HG03469 (cell line): ENCODE measurements at regions not wholly inside any gene's neighbourhood (a gene's known extent, or its start where the extent isn't known, plus 50 kb on each side); places are given as distances from the start of the nearest gene placed in this dataset.

ENCODE experiments used
- ATAC-seq: cut with Tn5 transposase; IDR thresholded peaks from one replicate; pipeline ENCODE4 v1.9.1; 2021; ENCODE audit warnings: mild to moderate bottlenecking, moderate library complexity, moderate number of reproducible peaks; ENCODE audit not compliant: unreplicated experiment

DNA sequence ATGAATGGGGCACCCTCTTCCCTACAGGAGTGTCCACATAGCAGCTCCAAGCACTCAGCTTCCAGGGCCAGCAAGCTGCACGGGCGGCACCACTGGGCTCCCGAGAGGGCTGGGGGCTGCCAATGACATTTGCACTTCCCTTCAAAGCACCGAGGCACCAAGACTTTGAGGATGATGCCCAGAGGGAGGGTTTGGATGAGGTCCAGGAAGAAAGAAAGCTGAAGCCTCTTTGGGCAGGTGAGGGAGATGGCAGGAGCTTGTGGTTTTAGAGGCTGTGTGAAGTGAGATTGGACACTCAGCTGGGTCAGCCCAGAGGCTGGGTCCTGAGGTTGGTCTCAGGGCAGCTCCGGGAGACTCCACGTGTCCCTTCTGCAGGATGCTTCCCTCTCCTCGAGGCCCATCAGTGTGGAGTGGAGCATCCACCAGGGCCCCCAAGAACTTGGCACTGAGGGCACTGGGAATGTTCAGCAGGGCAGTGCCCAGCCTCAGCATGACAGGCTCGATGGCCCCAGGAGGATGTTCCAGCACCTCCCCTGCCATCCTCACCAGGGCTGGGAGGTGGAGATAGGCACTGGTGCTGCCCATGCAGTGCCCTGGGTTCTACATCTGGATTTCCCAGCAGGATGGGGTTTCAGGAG is 54.9 kb upstream of the IGFBP3 start:
- no peak for ATAC-seq

DNA sequence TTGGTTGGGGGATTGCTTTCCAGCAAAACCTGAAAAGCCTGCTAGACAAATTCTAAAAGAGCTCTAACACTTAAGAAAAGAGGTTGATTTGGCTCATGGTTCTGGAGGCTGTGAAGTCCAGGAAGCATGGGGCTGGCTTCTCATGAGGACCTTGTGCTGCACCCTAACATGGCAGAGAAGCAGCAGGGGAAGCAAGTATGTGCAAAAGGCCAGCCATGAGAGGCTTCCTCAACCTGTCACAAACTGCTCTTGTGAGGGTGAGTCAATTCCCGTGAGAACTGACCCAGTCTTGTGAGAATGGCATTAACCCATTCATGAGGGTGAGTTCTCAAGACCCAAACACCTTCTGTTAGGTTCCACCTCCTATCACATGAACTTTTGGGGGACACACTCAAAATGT is 54.3 kb upstream of the IGFBP3 start:
- no peak for ATAC-seq

DNA sequence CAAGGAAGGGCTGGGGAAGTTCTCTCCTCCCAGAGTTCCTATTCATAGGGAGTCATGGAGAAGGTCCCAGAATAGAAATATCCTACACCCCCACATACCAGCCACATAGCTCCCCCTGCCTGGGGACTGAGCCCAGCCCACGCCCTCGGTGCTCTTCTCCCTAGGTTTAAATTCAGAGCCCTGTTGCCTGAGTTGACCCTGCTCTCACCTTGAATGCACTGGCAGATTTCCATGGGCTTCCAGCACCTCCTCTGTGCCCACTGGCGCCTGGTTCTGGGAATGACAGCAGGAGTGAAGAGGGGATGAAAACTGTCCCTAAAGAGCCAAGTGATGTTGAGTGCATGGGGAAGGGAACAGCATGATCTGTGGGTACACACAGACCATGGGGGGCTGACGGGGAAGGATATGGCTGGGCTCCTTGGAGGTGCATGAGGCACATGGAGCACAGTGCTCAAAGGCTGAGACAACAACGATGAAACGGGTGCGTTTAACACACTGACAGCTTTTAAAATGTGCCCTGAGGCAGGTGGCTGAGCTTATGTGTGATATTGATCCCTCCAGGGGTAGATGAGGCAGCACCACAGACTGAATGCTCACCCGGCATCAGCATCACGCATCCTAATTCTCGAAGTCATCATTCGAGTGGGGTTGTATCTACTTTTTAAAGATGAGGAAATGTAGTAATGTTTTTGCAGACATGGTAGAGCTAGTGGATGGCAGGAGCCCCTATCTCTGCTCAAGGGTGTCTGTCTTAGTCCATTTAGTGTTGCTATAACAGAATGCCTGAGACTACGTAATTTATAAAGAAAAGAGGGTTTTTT is 53.7 kb upstream of the IGFBP3 start:
- no peak for ATAC-seq

DNA sequence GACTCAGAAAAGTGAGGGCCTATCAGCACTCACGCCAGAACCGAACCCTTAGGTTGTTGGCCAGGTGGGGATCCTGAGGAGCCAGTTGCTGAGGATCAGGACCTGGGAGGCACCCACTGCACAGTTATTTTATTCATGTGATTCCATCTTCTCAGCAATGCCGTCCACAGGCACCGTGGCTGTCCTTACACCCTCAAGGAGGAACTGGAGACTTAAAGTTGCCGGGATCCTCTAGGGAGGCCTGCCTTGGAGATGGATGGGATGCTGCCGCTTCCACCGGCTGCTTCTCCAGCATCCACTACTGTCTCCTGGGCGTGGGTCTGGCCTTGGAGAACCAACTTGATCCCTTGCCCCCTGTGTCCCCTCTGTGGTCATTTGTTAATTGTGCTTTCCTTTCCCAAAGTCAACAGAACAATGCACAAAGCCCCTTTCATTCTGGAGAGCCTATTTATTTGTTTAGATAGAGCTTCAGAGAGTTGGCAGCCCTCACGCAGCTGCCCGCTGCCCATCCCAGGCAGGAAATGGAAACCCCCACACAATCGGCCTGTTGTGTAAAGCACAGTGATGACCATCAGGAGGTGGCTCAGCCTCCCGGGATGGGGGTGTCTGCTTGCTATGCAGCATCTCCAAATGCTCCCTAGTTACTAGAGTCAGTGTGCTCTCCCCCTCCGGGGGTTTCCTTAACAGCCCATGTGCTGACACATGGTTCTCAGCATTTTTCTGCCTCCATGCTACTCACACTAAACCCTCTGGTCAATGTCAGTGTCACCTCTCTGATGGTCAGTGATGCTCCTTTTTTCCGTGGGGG is 52.9 kb upstream of the IGFBP3 start:
- ATAC-seq = no peak

DNA sequence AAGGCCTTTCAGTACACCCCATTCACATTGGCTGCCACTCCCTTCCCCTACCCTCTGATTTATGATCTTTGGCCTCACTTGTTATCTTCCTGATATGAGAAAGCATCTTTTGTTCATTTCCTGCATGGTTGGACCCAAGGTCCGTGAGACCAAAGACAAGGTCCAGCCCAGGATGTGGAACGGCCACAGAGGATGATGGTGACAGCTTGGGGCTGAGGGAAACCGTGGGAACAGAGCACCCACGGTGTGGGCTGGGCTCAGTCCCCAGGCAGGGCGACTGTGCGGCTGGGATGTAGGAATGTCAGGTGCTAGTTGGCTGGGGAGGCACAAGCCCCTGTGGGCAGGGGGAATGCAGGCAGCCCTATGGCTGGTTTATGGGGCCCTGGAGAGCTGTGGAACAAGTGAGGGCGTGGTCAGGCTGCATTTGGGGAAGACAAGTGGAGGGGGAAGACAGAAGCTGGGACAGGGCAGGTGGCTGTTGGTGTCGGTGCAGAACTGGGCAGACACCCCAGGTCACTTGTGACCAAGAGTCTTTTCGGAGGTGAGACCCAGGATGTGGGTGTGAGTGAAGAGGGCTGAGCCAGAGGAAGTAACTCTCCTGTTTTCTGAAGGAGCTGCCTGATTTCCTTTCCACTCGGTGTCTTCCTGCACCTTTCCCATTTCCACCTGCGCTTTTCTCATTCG is 51.7 kb upstream of the IGFBP3 start:
- no peak for ATAC-seq

DNA sequence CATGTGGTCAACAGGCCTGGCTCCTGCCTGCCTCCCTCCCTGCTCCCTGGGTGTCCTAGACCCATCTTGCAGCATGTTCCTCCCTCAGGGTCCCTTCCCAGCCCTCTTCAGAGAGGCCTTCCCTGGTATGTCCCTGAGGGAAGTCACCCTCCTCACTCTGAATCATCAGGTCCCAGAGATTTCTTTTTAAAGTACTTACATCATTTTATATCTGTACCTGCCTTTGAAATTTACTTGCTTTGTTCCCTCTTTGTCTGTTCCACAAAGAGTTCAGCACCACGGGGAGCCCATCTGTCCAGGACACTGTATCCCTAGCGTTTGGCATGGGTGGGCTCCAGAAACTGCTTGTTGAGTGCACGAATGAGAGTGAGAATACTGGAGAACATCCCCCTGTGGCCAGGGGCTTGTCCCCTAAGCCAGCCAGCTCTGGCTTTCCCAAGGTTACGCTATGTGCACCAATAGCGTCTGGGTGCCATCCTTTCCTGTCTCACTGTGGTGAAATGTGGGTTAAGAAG is 50.6 kb upstream of the IGFBP3 start:
- ATAC-seq = no peak

DNA sequence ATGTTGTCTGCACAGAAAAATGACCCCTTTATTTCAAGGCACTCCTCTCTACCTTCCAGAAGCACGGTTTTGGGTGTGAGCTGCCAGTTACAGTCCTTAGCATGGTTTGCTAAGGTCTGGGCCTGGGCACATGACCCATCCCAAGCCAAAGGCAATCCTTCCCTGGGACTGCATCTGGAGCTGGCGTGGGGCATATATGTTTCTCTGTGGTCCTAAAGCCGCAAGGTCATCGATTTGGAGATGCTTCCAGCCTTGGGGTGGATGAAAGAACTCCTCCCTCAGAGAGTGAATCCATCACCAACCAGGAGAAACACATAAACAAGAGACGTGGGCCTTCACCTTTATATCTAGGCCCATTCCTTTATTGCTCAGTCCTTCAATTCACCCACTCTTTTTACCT is 50.1 kb upstream of the IGFBP3 start:
- ATAC-seq = no peak
